ENCODE measurements at regions not wholly inside any gene's neighbourhood (a gene's known extent, or its start where the extent isn't known, plus 50 kb on each side); places are given as distances from the start of the nearest gene placed in this dataset.

GRCh38 chr11:121932646-121933185 is 183.3 kb downstream of the BLID start:
- H3K27me3 Mint-ChIP-seq (ENCODE audit: low read depth): no peaks in the 10 kb centered on the region
- no peaks in the 10 kb centered on the region for H3K4me1 Mint-ChIP-seq (ENCODE audit: low read depth)
- no peak overlapping the region for H3K27ac Mint-ChIP-seq (ENCODE audit: unreplicated experiment)
- H3K36me3 Mint-ChIP-seq (ENCODE audit: low read depth): no peaks in the 10 kb centered on the region
- DNase-seq (ENCODE audit: low spot score): no peak
- H3K4me3 Mint-ChIP-seq (ENCODE audit: unreplicated experiment): no peak overlapping the region
- H3K9me3 Mint-ChIP-seq (ENCODE audit: low read depth): no peaks in the 10 kb centered on the region
- TF ChIP-seq, protein P1, sequence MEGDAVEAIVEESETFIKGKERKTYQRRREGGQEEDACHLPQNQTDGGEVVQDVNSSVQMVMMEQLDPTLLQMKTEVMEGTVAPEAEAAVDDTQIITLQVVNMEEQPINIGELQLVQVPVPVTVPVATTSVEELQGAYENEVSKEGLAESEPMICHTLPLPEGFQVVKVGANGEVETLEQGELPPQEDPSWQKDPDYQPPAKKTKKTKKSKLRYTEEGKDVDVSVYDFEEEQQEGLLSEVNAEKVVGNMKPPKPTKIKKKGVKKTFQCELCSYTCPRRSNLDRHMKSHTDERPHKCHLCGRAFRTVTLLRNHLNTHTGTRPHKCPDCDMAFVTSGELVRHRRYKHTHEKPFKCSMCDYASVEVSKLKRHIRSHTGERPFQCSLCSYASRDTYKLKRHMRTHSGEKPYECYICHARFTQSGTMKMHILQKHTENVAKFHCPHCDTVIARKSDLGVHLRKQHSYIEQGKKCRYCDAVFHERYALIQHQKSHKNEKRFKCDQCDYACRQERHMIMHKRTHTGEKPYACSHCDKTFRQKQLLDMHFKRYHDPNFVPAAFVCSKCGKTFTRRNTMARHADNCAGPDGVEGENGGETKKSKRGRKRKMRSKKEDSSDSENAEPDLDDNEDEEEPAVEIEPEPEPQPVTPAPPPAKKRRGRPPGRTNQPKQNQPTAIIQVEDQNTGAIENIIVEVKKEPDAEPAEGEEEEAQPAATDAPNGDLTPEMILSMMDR (IDR thresholded peaks at IDR 0.05): no peak

- DNase-seq (ENCODE audit: low spot score): no peak
- Mint-ChIP-seq H3K27ac (ENCODE audit: unreplicated experiment) (no peak overlapping the region), H3K9me3 (ENCODE audit: low read depth) (no peaks in the 10 kb centered on the region), H3K4me3 (ENCODE audit: unreplicated experiment) (no peak overlapping the region), H3K27me3 (ENCODE audit: low read depth) (no peaks in the 10 kb centered on the region), H3K4me1 (ENCODE audit: low read depth) (no peaks in the 10 kb centered on the region), H3K36me3 (ENCODE audit: low read depth) (no peaks in the 10 kb centered on the region)
- TF ChIP-seq, protein P1 (IDR thresholded peaks at IDR 0.05): no peak
Observed at GRCh38 chr11:121931748-121932352, 184.2 kb downstream of the BLID start.

- Mint-ChIP-seq H3K36me3 (ENCODE audit: low read depth) (peaks cover 2% of the 10 kb centered on the region), H3K27me3 (ENCODE audit: low read depth) (no peaks in the 10 kb centered on the region), H3K9me3 (ENCODE audit: low read depth) (no peaks in the 10 kb centered on the region), H3K4me3 (ENCODE audit: unreplicated experiment) (no peak overlapping the region), H3K4me1 (ENCODE audit: low read depth) (no peaks in the 10 kb centered on the region), H3K27ac (ENCODE audit: unreplicated experiment) (no peak overlapping the region)
- TF ChIP-seq, protein P1 (IDR thresholded peaks at IDR 0.05): no peak
- no peak for DNase-seq (ENCODE audit: low spot score)
Observed at GRCh38 chr11:121931121-121931520, 184.9 kb downstream of the BLID start.

GRCh38 chr11:121930004-121930965 is 185.7 kb downstream of the BLID start:
- Mint-ChIP-seq H3K27me3 (ENCODE audit: low read depth) (no peaks in the 10 kb centered on the region), H3K27ac (ENCODE audit: unreplicated experiment) (no peak overlapping the region), H3K4me3 (ENCODE audit: unreplicated experiment) (no peak overlapping the region), H3K4me1 (ENCODE audit: low read depth) (no peaks in the 10 kb centered on the region), H3K36me3 (ENCODE audit: low read depth) (peaks cover 2% of the 10 kb centered on the region), H3K9me3 (ENCODE audit: low read depth) (no peaks in the 10 kb centered on the region)
- TF ChIP-seq, protein P1 (IDR thresholded peaks at IDR 0.05): no peak
- no peak for DNase-seq (ENCODE audit: low spot score)

DNA sequence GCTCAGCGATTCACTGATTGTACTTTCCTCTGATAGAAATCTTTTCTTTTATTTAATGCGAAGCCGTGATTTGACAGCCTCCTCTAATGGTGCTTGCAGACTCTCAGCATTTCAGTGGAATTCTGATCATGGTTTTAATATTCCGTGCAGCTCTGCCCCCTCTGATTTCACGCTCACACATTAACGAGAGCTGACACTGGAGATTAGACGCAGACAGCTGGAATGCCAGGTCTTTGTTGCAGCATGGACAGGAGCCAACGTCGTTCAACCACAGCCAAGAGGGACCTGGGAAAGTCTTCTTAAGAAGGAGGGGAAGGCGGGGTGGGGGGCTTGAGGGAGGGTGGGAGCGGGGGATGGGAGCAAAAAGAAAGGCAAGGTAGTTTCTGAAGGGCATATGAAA is 186.4 kb downstream of the BLID start:
- no peak overlapping the region for H3K27ac Mint-ChIP-seq (ENCODE audit: unreplicated experiment)
- H3K4me3 Mint-ChIP-seq (ENCODE audit: unreplicated experiment): no peak overlapping the region
- DNase-seq (ENCODE audit: low spot score): no peak
- no peaks in the 10 kb centered on the region for H3K27me3 Mint-ChIP-seq (ENCODE audit: low read depth)
- TF ChIP-seq, protein P1 (IDR thresholded peaks at IDR 0.05): no peak
- H3K9me3 Mint-ChIP-seq (ENCODE audit: low read depth): no peaks in the 10 kb centered on the region
- H3K36me3 Mint-ChIP-seq (ENCODE audit: low read depth): peaks cover 2% of the 10 kb centered on the region
- H3K4me1 Mint-ChIP-seq (ENCODE audit: low read depth): no peaks in the 10 kb centered on the region

Measured in chondrocyte (in vitro differentiated cells).